Testis (tissue), 2 donors: ENCODE measurements at regions not wholly inside any gene's neighbourhood (a gene's known extent, or its start where the extent isn't known, plus 50 kb on each side); places are given as distances from the start of the nearest gene placed in this dataset.

Experiments used
- POLR2A ChIP-seq: fragments of 450-650 bp; IDR thresholded peaks from one replicate; pipeline ENCODE4 v1.6.1; 2017; ENCODE audit warnings: antibody characterized with exemption, mild to moderate bottlenecking, moderate library complexity
- TF ChIP-seq, protein P1 (sequence below), 3 experiments: fragments of 450-650 bp in 2 of 3; fragments of 200-600 bp in 1 of 3; sonication (generic) in 1 of 3; IDR thresholded peaks; one replicate each; pipeline ENCODE4 v1.5.1; 2016 to 2019; ENCODE audit warnings: antibody characterized with exemption in 3 of 3, mild to moderate bottlenecking in 2 of 3, moderate library complexity in 1 of 3

GRCh38 chr5:38765399-38765861 is 80.4 kb upstream of the OSMR start:
- TF ChIP-seq, protein P1, sequence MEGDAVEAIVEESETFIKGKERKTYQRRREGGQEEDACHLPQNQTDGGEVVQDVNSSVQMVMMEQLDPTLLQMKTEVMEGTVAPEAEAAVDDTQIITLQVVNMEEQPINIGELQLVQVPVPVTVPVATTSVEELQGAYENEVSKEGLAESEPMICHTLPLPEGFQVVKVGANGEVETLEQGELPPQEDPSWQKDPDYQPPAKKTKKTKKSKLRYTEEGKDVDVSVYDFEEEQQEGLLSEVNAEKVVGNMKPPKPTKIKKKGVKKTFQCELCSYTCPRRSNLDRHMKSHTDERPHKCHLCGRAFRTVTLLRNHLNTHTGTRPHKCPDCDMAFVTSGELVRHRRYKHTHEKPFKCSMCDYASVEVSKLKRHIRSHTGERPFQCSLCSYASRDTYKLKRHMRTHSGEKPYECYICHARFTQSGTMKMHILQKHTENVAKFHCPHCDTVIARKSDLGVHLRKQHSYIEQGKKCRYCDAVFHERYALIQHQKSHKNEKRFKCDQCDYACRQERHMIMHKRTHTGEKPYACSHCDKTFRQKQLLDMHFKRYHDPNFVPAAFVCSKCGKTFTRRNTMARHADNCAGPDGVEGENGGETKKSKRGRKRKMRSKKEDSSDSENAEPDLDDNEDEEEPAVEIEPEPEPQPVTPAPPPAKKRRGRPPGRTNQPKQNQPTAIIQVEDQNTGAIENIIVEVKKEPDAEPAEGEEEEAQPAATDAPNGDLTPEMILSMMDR (IDR thresholded peaks at IDR 0.05), result no peak
- TF ChIP-seq POLR2A, result no peak
